Gastroesophageal sphincter (tissue), 4 donors: ENCODE measurements at regions not wholly inside any gene's neighbourhood (a gene's known extent, or its start where the extent isn't known, plus 50 kb on each side); places are given as distances from the start of the nearest gene placed in this dataset.

Experiments used
- ATAC-seq: fragments of 150-250 bp; one replicate; pipeline ENCODE4 v1.9.1; 2016; ENCODE audit warnings: mild to moderate bottlenecking, moderate library complexity
- H3K27ac ChIP-seq, 4 donors: fragments of 200-600 bp; sonication (generic) in 3 of 4; 1 replicate in 3 of 4; 2 replicates in 1 of 4; pipeline ENCODE4 v1.5.1; 2016 to 2019
- H3K27me3 ChIP-seq: fragments of 200-600 bp; sonication (generic); one replicate; pipeline ENCODE4 v1.5.1; 2019
- H3K36me3 ChIP-seq, 2 donors: fragments of 200-600 bp; sonication (generic); one replicate each; pipeline ENCODE4 v1.5.1; 2019; ENCODE audit warnings: control low read depth in 1 of 2
- H3K4me1 ChIP-seq, 3 donors: fragments of 200-600 bp; sonication (generic); 1 replicate in 2 of 3; 2 replicates in 1 of 3; pipeline ENCODE4 v1.5.1; 2016 to 2019; ENCODE audit warnings: control low read depth in 2 of 3
- H3K4me3 ChIP-seq, 2 donors: fragments of 200-600 bp; sonication (generic); one replicate each; pipeline ENCODE4 v1.5.1; 2019; ENCODE audit warnings: mild to moderate bottlenecking in 1 of 2, moderate library complexity in 1 of 2
- H3K9me3 ChIP-seq, 3 donors: fragments of 200-600 bp; sonication (generic); one replicate each; pipeline ENCODE4 v1.5.1; 2017 to 2019; ENCODE audit warnings: control low read depth in 2 of 3
- EP300 ChIP-seq: sonication (generic); formaldehyde crosslinking; IDR thresholded peaks from one replicate; pipeline ENCODE4 v1.6.1; 2017; ENCODE audit warnings: antibody characterized with exemption, mild to moderate bottlenecking
- POLR2A ChIP-seq, 2 donors: fragments of 450-650 bp; IDR thresholded peaks; one replicate each; pipeline ENCODE4 v1.6.1; 2017; ENCODE audit warnings: antibody characterized with exemption in 2 of 2, mild to moderate bottlenecking in 2 of 2, moderate library complexity in 1 of 2
- POLR2AphosphoS5 ChIP-seq: sonication (generic); formaldehyde crosslinking; IDR thresholded peaks from one replicate; pipeline ENCODE4 v1.6.1; 2017; ENCODE audit warnings: antibody characterized with exemption
- WGBS, 2 donors: methylation state at CpG; one replicate each; pipeline ENCODE4 v1.1.5; 2018; ENCODE audit warnings: low coverage in 1 of 2; 5-methylcytosine and 5-hydroxymethylcytosine counted together
- TF ChIP-seq, protein P1 (sequence below), 4 experiments: fragments of 200-600 bp in 2 of 4; fragments of 450-650 bp in 2 of 4; sonication (generic) in 1 of 4; IDR thresholded peaks; one replicate each; pipeline ENCODE4 v1.5.1; 2017 to 2019; ENCODE audit warnings: antibody characterized with exemption in 4 of 4, mild to moderate bottlenecking in 2 of 4, moderate library complexity in 2 of 4

DNA sequence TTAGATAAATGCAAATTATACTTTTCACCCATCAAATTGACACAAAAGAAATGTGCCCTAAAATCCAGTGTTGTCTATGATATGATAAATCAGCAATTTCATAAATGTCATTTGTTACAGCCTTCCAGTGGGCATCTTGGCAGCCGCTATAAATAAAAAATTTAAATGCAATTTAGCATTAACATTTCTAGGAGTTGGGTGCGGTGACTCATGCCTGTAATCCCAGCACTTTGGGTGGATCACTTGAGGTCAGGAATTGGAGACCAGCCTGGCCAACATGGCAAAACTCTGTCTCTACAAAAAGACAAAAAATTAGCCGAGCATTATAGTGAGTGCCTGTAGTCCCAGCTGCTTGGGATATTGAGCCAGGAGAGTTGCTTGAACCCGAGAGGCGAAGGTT lies 65.9 kb upstream of the POMGNT2 start:
- 66 to 72% methylated on average over 2 to 5 of the region's 5 CpGs for WGBS, 2 donors
- no peaks in the 10 kb centered on the region for H3K27me3 ChIP-seq
- H3K9me3 ChIP-seq = peaks cover 0 to 4% (median 0%) of the 10 kb centered on the region in 3 donors
- no peaks in the 10 kb centered on the region for H3K36me3 ChIP-seq
- H3K4me3 ChIP-seq = no peak overlapping the region
- ATAC-seq = no peak
- H3K27ac ChIP-seq = no peak overlapping the region
- no peaks in the 10 kb centered on the region for H3K4me1 ChIP-seq
- TF ChIP-seq EP300 = no peak
- TF ChIP-seq POLR2AphosphoS5 = no peak
- TF ChIP-seq, protein P1, sequence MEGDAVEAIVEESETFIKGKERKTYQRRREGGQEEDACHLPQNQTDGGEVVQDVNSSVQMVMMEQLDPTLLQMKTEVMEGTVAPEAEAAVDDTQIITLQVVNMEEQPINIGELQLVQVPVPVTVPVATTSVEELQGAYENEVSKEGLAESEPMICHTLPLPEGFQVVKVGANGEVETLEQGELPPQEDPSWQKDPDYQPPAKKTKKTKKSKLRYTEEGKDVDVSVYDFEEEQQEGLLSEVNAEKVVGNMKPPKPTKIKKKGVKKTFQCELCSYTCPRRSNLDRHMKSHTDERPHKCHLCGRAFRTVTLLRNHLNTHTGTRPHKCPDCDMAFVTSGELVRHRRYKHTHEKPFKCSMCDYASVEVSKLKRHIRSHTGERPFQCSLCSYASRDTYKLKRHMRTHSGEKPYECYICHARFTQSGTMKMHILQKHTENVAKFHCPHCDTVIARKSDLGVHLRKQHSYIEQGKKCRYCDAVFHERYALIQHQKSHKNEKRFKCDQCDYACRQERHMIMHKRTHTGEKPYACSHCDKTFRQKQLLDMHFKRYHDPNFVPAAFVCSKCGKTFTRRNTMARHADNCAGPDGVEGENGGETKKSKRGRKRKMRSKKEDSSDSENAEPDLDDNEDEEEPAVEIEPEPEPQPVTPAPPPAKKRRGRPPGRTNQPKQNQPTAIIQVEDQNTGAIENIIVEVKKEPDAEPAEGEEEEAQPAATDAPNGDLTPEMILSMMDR (IDR thresholded peaks at IDR 0.05) = no peak
- no peak for TF ChIP-seq POLR2A (IDR thresholded peaks at IDR 0.05)

DNA sequence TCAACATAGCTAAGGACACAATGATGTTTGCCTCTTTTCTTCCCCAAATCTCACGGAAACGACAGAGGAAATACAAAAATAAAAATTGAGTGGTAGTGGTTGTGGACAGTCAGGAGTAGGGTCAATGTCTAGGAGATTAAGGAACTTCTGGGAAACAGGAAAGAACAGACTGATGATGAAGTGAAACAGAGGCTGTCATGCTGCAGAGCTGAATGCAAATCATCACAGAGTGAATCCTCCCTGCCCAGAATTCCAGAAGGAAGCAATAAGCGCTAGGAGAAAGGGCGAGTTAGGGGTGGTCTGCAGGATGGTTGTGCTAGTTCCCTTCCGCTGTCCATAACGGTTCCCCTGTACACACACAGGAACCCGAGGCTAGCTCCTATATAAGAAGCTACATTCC lies 64.7 kb upstream of the POMGNT2 start:
- Histone ChIP-seq H3K36me3 (no peaks in the 10 kb centered on the region), H3K4me3 (no peak overlapping the region), H3K27ac (no peak overlapping the region), H3K9me3 (peaks cover 0 to 4% (median 0%) of the 10 kb centered on the region in 3 donors), H3K4me1 (no peaks in the 10 kb centered on the region), H3K27me3 (no peaks in the 10 kb centered on the region)
- ATAC-seq = no peak
- 82 to 90% methylated on average over 3 to 7 of the region's 7 CpGs for WGBS, 2 donors
- TF ChIP-seq EP300 (no peak), POLR2A (IDR thresholded peaks at IDR 0.05) (no peak), POLR2AphosphoS5 (no peak)
- TF ChIP-seq, protein P1 (IDR thresholded peaks at IDR 0.05) = no peak

DNA sequence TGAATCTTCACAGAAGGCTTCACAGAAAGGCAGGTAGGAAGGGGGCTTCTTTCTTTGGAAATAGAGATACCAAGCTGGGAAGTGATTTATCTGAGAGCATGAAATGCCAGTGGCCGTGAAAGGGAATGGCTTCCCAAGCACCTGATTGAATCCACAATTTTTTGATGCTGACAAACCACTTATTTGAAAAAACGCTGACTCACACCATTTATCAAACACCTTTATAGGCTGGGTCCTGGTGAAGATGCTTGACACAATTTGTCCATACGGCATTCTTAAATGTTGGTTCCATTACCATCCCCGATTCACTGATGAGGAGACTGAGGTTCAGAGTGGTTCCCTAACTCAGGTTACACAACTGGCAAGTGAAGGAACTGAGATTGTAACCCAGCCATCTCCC lies 64.1 kb upstream of the POMGNT2 start:
- no peak overlapping the region for H3K27ac ChIP-seq
- 85 to 98% methylated on average over 4 of the region's 4 CpGs for WGBS, 2 donors
- no peaks in the 10 kb centered on the region for H3K4me1 ChIP-seq
- peaks cover 0 to 4% (median 0%) of the 10 kb centered on the region in 3 donors for H3K9me3 ChIP-seq
- no peaks in the 10 kb centered on the region for H3K27me3 ChIP-seq
- no peak overlapping the region for H3K4me3 ChIP-seq
- TF ChIP-seq POLR2A (IDR thresholded peaks at IDR 0.05) (no peak), EP300 (no peak), POLR2AphosphoS5 (no peak)
- TF ChIP-seq, protein P1 (IDR thresholded peaks at IDR 0.05) = no peak
- ATAC-seq = no peak
- H3K36me3 ChIP-seq = no peaks in the 10 kb centered on the region

DNA sequence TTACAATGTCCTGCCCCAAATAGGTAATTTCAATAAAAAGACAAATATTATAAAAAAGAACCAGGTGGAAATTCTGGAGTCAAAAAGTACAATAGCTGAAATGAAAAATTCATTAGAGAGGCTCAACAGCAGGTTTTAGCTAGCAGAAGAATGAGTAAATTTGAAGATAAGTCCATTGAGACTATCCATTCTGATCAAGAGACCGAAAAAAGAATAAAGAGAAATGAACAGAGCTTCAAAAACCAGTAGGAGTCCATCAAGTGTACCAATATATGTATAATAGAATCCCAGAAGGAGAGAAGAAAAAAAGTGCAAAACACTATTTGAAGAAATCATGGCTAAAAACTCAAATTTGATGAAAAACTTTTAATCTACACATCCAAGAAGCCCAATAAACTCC lies 60.5 kb upstream of the POMGNT2 start:
- H3K27me3 ChIP-seq = no peaks in the 10 kb centered on the region
- TF ChIP-seq POLR2A (IDR thresholded peaks at IDR 0.05) = no peak
- TF ChIP-seq, protein P1 (IDR thresholded peaks at IDR 0.05) = no peak
- no peak for TF ChIP-seq POLR2AphosphoS5
- no peak for TF ChIP-seq EP300
- H3K27ac ChIP-seq = no peak overlapping the region
- no peak for ATAC-seq
- H3K4me1 ChIP-seq = peaks cover 0 to 13% (median 0%) of the 10 kb centered on the region in 3 donors
- H3K9me3 ChIP-seq = no peaks in the 10 kb centered on the region
- 67 to 71% methylated on average over 1 of the region's 1 CpG for WGBS, 2 donors
- H3K36me3 ChIP-seq = no peaks in the 10 kb centered on the region
- H3K4me3 ChIP-seq = no peak overlapping the region

DNA sequence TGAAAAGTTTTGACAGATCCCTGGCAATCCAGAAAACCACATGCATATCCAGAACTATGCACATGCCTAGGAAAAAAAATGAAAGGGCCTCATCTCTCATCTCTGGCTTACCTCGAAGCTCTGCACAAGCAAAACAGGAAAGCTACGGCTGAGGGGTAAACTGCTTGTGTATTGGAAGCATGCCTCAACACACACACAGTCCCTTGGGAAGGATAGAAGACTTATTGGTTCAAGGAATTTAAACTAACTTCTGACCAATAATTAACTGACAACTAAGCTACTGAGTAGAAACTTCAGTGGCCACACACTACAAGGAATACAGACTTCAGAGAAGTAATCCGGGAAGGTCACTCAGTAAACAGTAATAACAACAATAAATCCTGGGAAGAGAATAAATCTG lies 59.9 kb upstream of the POMGNT2 start:
- Histone ChIP-seq H3K27me3 (no peaks in the 10 kb centered on the region), H3K4me1 (peaks cover 0 to 13% (median 0%) of the 10 kb centered on the region in 3 donors), H3K27ac (no peak overlapping the region), H3K4me3 (no peak overlapping the region), H3K36me3 (no peaks in the 10 kb centered on the region), H3K9me3 (no peaks in the 10 kb centered on the region)
- TF ChIP-seq EP300 (no peak), POLR2A (IDR thresholded peaks at IDR 0.05) (no peak), POLR2AphosphoS5 (no peak)
- TF ChIP-seq, protein P1 (IDR thresholded peaks at IDR 0.05) = no peak
- WGBS, 2 donors = 70 to 89% methylated on average over 2 to 3 of the region's 3 CpGs
- no peak for ATAC-seq
